ENCODE measurements at regions not wholly inside any gene's neighbourhood (a gene's known extent, or its start where the extent isn't known, plus 50 kb on each side); places are given as distances from the start of the nearest gene placed in this dataset.

DNA sequence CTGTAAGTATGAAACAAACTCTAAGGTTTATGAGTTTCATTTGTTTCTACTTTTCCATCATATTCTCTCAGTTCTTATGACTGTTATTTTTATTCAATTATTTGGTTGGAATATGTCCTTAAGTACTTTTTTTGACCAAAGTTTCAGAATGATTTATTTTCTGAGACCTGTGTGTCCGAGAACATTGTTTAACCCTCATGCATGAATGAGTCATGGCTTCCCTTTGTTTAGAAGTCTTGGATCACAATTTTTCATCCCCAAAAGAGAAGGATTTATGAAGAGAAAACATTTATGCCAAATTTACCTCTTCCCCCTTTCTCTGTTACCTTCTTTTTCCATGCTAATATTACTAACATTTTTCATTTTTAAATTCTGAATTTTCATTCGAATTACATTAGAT, 518.0 kb upstream of the NR2F2 start:
- no peak for TF ChIP-seq CTCF (IDR thresholded peaks at IDR 0.05; ENCODE audit: low read depth, low read length, poor library complexity, severe bottlenecking)
- no peak for TF ChIP-seq EZH2phosphoT487 (IDR thresholded peaks at IDR 0.05; ENCODE audit: borderline replicate concordance, low read length)

Measured in DOHH2 (cell line).